HepG2 (cell line): ENCODE measurements at regions not wholly inside any gene's neighbourhood (a gene's known extent, or its start where the extent isn't known, plus 50 kb on each side); places are given as distances from the start of the nearest gene placed in this dataset.
"Not testable (repeated sequence)": the region's sequence is repeated elsewhere in the genome, so short reads cannot be mapped to it uniquely, and the experiment has no call there.

Experiments used
- ATAC-seq: fragments of 200-7000 bp; cut with Tn5 transposase; 3 replicates; pipeline ENCODE4 v1.9.1; 2020; ENCODE audit warnings: mild to moderate bottlenecking, moderate library complexity
- BruUV-seq: library from RNA; stranded (reverse); fragments of 400-500 nt; replicated peaks from 2 replicates; lab custom pipeline; 2021; lab: Mats Ljungman, UMichigan
- CTCF ChIA-PET: fragments of 300-600 bp; formaldehyde crosslinking; extraction: SDS; loops from one replicate; lab custom pipeline; 2021; ENCODE audit warnings: low total read pairs, inconsistent platforms, low intra/inter-chr PET ratio; lab: Yijun Ruan, JAX
- POLR2A ChIA-PET: fragments of 350-600 bp; sonication (Branson Sonifier 250); formaldehyde crosslinking; loops from one replicate; lab custom pipeline; 2020; ENCODE audit warnings: antibody characterized with exemption, inconsistent platforms; lab: Yijun Ruan, JAX
- DNase-seq: peaks from one replicate; pipeline ENCODE4 v3.0.0-alpha.2; 2015; ENCODE audit warnings: low spot score
- FAIRE-seq: peaks from 3 replicates; lab custom pipeline; 2011; peaks lifted over from hg19 to GRCh38; lab: Jason Lieb, UNC
- H2AFZ ChIP-seq: one replicate; pipeline ENCODE4 v1.6.1; 2011; ENCODE audit warnings: low read length, inconsistent platforms
- H3K27ac ChIP-seq: fragments of 300-600 bp; 3 replicates; pipeline ENCODE4 v1.8.0; 2011; ENCODE audit warnings: mixed run types, mild to moderate bottlenecking, mixed read lengths, low read length, inconsistent platforms; ENCODE audit not compliant: insufficient read depth; ENCODE audit errors: extremely low read length
- H3K27me3 ChIP-seq, 2 experiments: fragments of 200-600 bp in 1 of 2; 2 replicates in 1 of 2; 3 replicates in 1 of 2; pipeline versions ENCODE4 v1.6.0 to v1.8.0; 2011; ENCODE audit warnings: low read length in 2 of 2, mild to moderate bottlenecking in 2 of 2, moderate library complexity in 2 of 2, inconsistent platforms in 1 of 2; ENCODE audit not compliant: insufficient read depth in 2 of 2, control insufficient read depth in 1 of 2
- H3K36me3 ChIP-seq, 2 experiments: fragments of 200-600 bp in 1 of 2; replicated peaks in 1 of 2; 2 replicates in 1 of 2; 3 replicates in 1 of 2; pipeline versions ENCODE4 v1.5.1 to v1.8.0; 2011; ENCODE audit warnings: low read length in 2 of 2, inconsistent platforms in 1 of 2; ENCODE audit not compliant: insufficient read depth in 2 of 2, control insufficient read depth in 1 of 2
- H3K4me1 ChIP-seq: 2 replicates; pipeline ENCODE4 v1.5.1; 2012; ENCODE audit warnings: low read length, inconsistent platforms; ENCODE audit not compliant: insufficient read depth
- H3K4me2 ChIP-seq: 2 replicates; pipeline ENCODE4 v1.6.0; 2011; ENCODE audit warnings: low read depth, low read length, inconsistent platforms
- H3K4me3 ChIP-seq, 3 experiments: fragments of 200-600 bp in 1 of 3; sonication (generic), shearing (Covaris generic) in 1 of 3; replicated peaks in 1 of 3; 2 replicates each; pipeline ENCODE4 v1.5.1; 2011 to 2016; ENCODE audit warnings: low read length in 3 of 3, inconsistent platforms in 2 of 3, low read depth in 2 of 3, mild to moderate bottlenecking in 2 of 3, control low read depth in 1 of 3, mixed read lengths in 1 of 3; ENCODE audit not compliant: insufficient read depth in 1 of 3
- H3K79me2 ChIP-seq: one replicate; pipeline ENCODE4 v1.6.1; 2011; ENCODE audit warnings: low read length, inconsistent platforms; ENCODE audit not compliant: insufficient read depth
- H3K9ac ChIP-seq: 2 replicates; pipeline ENCODE4 v1.6.0; 2011; ENCODE audit warnings: mild to moderate bottlenecking, low read depth, low read length, inconsistent platforms; ENCODE audit not compliant: insufficient read depth
- H3K9me3 ChIP-seq: 2 replicates; pipeline ENCODE4 v1.5.1; 2012; ENCODE audit warnings: mild to moderate bottlenecking, low read length
- H4K20me1 ChIP-seq: 2 replicates; pipeline ENCODE4 v1.6.0; 2011; ENCODE audit warnings: inconsistent platforms, mild to moderate bottlenecking, low read length, moderate library complexity; ENCODE audit not compliant: insufficient read depth
- GZF1 ChIP-seq: sonication (generic); formaldehyde crosslinking; IDR thresholded peaks from 2 replicates; pipeline ENCODE4 v1.5.1; 2020; ENCODE audit warnings: mild to moderate bottlenecking, missing genetic modification reagents
- KDM5B ChIP-seq: sonication (generic); formaldehyde crosslinking; IDR thresholded peaks from 2 replicates; pipeline ENCODE4 v1.4.0; 2020; ENCODE audit warnings: missing genetic modification reagents, mild to moderate bottlenecking, borderline replicate concordance
- MAFF ChIP-seq: IDR thresholded peaks from 2 replicates; pipeline ENCODE4 v1.6.1; 2011; ENCODE audit warnings: low read depth, low read length, improper control_type of control experiment
- MAFK ChIP-seq, 2 experiments: IDR thresholded peaks in 1 of 2; conservative IDR thresholded peaks in 1 of 2; 2 replicates each; pipeline ENCODE4 v1.6.1; 2011; ENCODE audit warnings: improper control_type of control experiment in 2 of 2, low read length in 2 of 2
- POLR2AphosphoS5 ChIP-seq: IDR thresholded peaks from 2 replicates; pipeline ENCODE4 v1.6.1; 2012; ENCODE audit warnings: low read depth, low read length
- RFX1 ChIP-seq: fragments of 450-650 bp; IDR thresholded peaks from 2 replicates; pipeline ENCODE4 v1.6.1; 2017
- STAT5B ChIP-seq: sonication (generic); formaldehyde crosslinking; IDR thresholded peaks from 2 replicates; pipeline ENCODE4 v1.4.0; 2020; ENCODE audit warnings: missing genetic modification reagents
- TEAD3 ChIP-seq: optimal IDR thresholded peaks from 2 replicates; pipeline ENCODE3; 2016; ENCODE audit warnings: borderline replicate concordance
- ZBTB43 ChIP-seq: sonication (generic); formaldehyde crosslinking; conservative IDR thresholded peaks from 2 replicates; pipeline ENCODE4 v1.4.0; 2020; ENCODE audit warnings: missing genetic modification reagents
- ZNF496 ChIP-seq: sonication (generic); formaldehyde crosslinking; IDR thresholded peaks from 2 replicates; pipeline ENCODE4 v1.8.1; 2023; ENCODE audit warnings: mild to moderate bottlenecking, moderate library complexity, missing genetic modification reagents; ENCODE audit not compliant: insufficient replicate concordance
- ZNF7 ChIP-seq: IDR thresholded peaks from 2 replicates; pipeline ENCODE4 v1.6.1; 2016; ENCODE audit warnings: missing biosample characterization, missing genetic modification reagents
- WGBS: methylation state at CpG from one replicate; pipeline ENCODE4 v1.1.6; 2017; ENCODE audit warnings: low lambda C conversion rate; 5-methylcytosine and 5-hydroxymethylcytosine counted together
- in situ Hi-C: cut with HindIII; loops from 2 replicates; pipeline ENCODE4 v1.10.0; 2017; ENCODE audit warnings: low pct_unique_long_range_greater_than_20kb; ENCODE audit not compliant: extremely low pct_ligation_motif_present
- intact Hi-C: fragments of 100-400 bp; cut with micrococcal nuclease; formaldehyde crosslinking; loops from one replicate; pipeline ENCODE4 v1.10.0; 2022; ENCODE audit not compliant: unreplicated experiment

- TF ChIP-seq ZNF496 (no peak), TEAD3 (CRISPR knock-in tag) (no peak), ZBTB43 (CRISPR knock-in tag) (no peak), POLR2AphosphoS5 (no peak)
These were observed 56.2 kb upstream of the NID2 start (continued) for GRCh38 chr14:52124791-52125684.

DNA sequence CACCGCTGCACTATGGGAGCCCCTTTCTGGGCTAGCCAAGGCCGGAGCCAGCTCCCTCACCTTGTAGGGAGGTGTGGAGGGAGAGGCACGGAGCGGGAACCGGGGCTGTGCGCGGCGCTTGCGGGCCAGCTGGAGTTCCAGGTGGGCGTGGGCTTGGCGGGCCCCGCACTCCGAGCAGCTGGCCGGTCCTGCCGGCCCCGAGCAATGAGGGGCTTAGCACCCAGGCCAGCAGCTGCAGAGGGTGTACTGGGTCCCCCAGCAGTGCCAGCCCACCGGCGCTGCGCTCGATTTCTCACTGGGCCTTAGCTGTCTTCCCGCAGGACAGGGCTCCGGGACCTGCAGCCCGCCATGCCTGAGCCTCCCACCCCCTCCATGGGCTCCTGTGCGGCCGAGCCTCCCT, 53.3 kb upstream of the NID2 start:
- H3K9ac ChIP-seq, H3K27me3 ChIP-seq, CTCF ChIA-PET, BruUV-seq, intact Hi-C loops, DNase-seq, FAIRE-seq, in situ Hi-C loops, ATAC-seq, POLR2A ChIA-PET, H3K27ac ChIP-seq, H3K9me3 ChIP-seq, H4K20me1 ChIP-seq, H2AFZ ChIP-seq, H3K4me3 ChIP-seq, H3K79me2 ChIP-seq, H3K36me3 ChIP-seq, H3K4me2 ChIP-seq: not testable (repeated sequence)
- H3K4me1 ChIP-seq, result peaks cover 30% of the 10 kb centered on the region
- WGBS, result 78% methylated on average over 4 of the region's 25 CpGs

DNA sequence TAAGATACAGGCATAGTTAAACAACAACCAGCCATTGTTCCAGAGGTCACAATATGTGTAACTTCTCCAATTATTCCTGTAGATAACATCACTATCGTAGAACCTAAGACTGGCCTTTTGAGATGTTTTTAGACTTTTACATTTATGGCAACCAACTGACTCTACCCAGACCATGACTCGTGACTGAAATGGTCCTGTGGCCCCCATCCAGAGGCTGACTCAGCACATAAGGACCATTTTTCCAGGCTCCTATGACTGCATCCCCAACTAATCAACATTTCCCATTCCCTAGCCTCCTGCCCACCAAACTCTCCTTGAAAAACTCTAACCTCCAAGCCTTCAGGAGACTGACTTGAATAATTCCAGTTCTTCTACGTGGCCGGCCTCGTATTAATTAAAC, 52.6 kb upstream of the NID2 start:
- no peak for DNase-seq
- peak; percentile 47 for TF ChIP-seq MAFF
- no peak for TF ChIP-seq RFX1
- TF ChIP-seq STAT5B (CRISPR knock-in tag), result no peak
- TF ChIP-seq GZF1 (CRISPR knock-in tag), result no peak
- TF ChIP-seq ZNF7 (CRISPR knock-in tag), result no peak
- TF ChIP-seq MAFK (conservative IDR thresholded peaks at IDR 0.05 in 1 of 2, IDR thresholded peaks at IDR 0.05 in 1 of 2; ENCODE audit: low read length in 2 of 2), result peak; percentile 66 to 76
- TF ChIP-seq KDM5B (CRISPR knock-in tag), result no peak
- TF ChIP-seq, all 625 proteins: peak for 2
- BruUV-seq, result no TSS peak
- H3K79me2 ChIP-seq, result no peaks in the 10 kb centered on the region
- intact Hi-C loops, result no loop called here
- no peaks in the 10 kb centered on the region for H3K27me3 ChIP-seq
- H3K4me2 ChIP-seq, result no peak overlapping the region
- FAIRE-seq, result no peak
- CTCF ChIA-PET, result no interaction called here
- no peaks in the 10 kb centered on the region for H3K36me3 ChIP-seq
- no peak overlapping the region for H3K9ac ChIP-seq
- POLR2A ChIA-PET, result no interaction called here
- no peak overlapping the region for H3K27ac ChIP-seq
- 35% methylated on average over 5 of the region's 5 CpGs for WGBS
- no peak for ATAC-seq
- no peaks in the 10 kb centered on the region for H4K20me1 ChIP-seq
- in situ Hi-C loops, result no loop called here
- no peaks in the 10 kb centered on the region for H3K9me3 ChIP-seq
- no peak overlapping the region for H2AFZ ChIP-seq
- H3K4me1 ChIP-seq, result peaks cover 30% of the 10 kb centered on the region
- H3K4me3 ChIP-seq, result no peak overlapping the region
